Dermis blood vessel endothelial cell (primary cell): ENCODE measurements at regions not wholly inside any gene's neighbourhood (a gene's known extent, or its start where the extent isn't known, plus 50 kb on each side); places are given as distances from the start of the nearest gene placed in this dataset.
"Not testable (repeated sequence)": the region's sequence is repeated elsewhere in the genome, so short reads cannot be mapped to it uniquely, and the experiment has no call there.

Experiments
- DNase-seq: peaks from one replicate; pipeline ENCODE4 v3.0.0; 2010

- DNase-seq, result no peak
Measured at GRCh38 chr5:162638849-162639248, 571.3 kb downstream of the GABRG2 start.

GRCh38 chr5:162641142-162641813 is 573.7 kb downstream of the GABRG2 start:
- no peak for DNase-seq

- no peak for DNase-seq
Measured at GRCh38 chr5:162654661-162655405, 587.3 kb downstream of the GABRG2 start.

GRCh38 chr5:162657076-162657475 is 589.5 kb downstream of the GABRG2 start:
- DNase-seq, result no peak

- no peak for DNase-seq
Measured at GRCh38 chr5:162664846-162665245, 597.3 kb downstream of the GABRG2 start.

GRCh38 chr5:162668926-162669325 is 601.4 kb downstream of the GABRG2 start:
- DNase-seq, result no peak

- no peak for DNase-seq
Measured at GRCh38 chr5:162672061-162672460, 604.5 kb downstream of the GABRG2 start.

GRCh38 chr5:162683284-162683683 is 615.7 kb downstream of the GABRG2 start:
- no peak for DNase-seq

- DNase-seq, result no peak
Measured at GRCh38 chr5:162684145-162684544, 616.6 kb downstream of the GABRG2 start.

- no peak for DNase-seq
Measured at GRCh38 chr5:162685302-162685701, 617.7 kb downstream of the GABRG2 start.

GRCh38 chr5:162696272-162696671 is 628.7 kb downstream of the GABRG2 start:
- DNase-seq, result not testable (repeated sequence)

GRCh38 chr5:162699361-162699760 is 631.8 kb downstream of the GABRG2 start:
- no peak for DNase-seq

GRCh38 chr5:162703914-162704313 is 636.3 kb downstream of the GABRG2 start:
- DNase-seq, result no peak

- DNase-seq, result no peak
Measured at GRCh38 chr5:162711244-162711643, 643.7 kb downstream of the GABRG2 start.

GRCh38 chr5:162719720-162720119 is 652.1 kb downstream of the GABRG2 start:
- DNase-seq, result no peak

GRCh38 chr5:162721125-162721524 is 653.6 kb downstream of the GABRG2 start:
- no peak for DNase-seq

GRCh38 chr5:162752612-162753011 is 684.8 kb upstream of the CCNG1 start:
- no peak for DNase-seq

- no peak for DNase-seq
Measured at GRCh38 chr5:162762119-162762518, 675.3 kb upstream of the CCNG1 start.

- DNase-seq, result no peak
Measured at GRCh38 chr5:162769019-162769418, 668.4 kb upstream of the CCNG1 start.

GRCh38 chr5:162785673-162786072 is 651.7 kb upstream of the CCNG1 start:
- no peak for DNase-seq

GRCh38 chr5:162786234-162786633 is 651.2 kb upstream of the CCNG1 start:
- DNase-seq, result no peak

GRCh38 chr5:162796507-162796906 is 640.9 kb upstream of the CCNG1 start:
- DNase-seq, result no peak

GRCh38 chr5:162800301-162800700 is 637.1 kb upstream of the CCNG1 start:
- no peak for DNase-seq

GRCh38 chr5:162801235-162801634 is 636.2 kb upstream of the CCNG1 start:
- DNase-seq, result no peak
